Smooth muscle cell (in vitro differentiated cells): ENCODE measurements at regions not wholly inside any gene's neighbourhood (a gene's known extent, or its start where the extent isn't known, plus 50 kb on each side); places are given as distances from the start of the nearest gene placed in this dataset.
"Not testable (repeated sequence)": the region's sequence is repeated elsewhere in the genome, so short reads cannot be mapped to it uniquely, and the experiment has no call there.

Experiments
- DNase-seq: peaks from one replicate; lab custom pipeline; 2025; ENCODE audit not compliant: unreplicated experiment; lab: John Stamatoyannopoulos, UW
- H2AFZ ChIP-seq: fragments of 200-600 bp; sonication (generic); 2 replicates; pipeline ENCODE4 v1.6.0; 2016; ENCODE audit warnings: antibody characterized with exemption, low read depth, mild to moderate bottlenecking
- H3F3A ChIP-seq: fragments of 200-600 bp; sonication (generic); 2 replicates; pipeline ENCODE4 v1.6.0; 2017; ENCODE audit warnings: antibody characterized with exemption, low read depth
- H3K27ac ChIP-seq: fragments of 200-600 bp; sonication (generic); 2 replicates; pipeline ENCODE4 v1.5.1; 2016; ENCODE audit warnings: low read depth, mild to moderate bottlenecking
- H3K27me3 ChIP-seq: fragments of 200-600 bp; sonication (generic); 2 replicates; pipeline ENCODE4 v1.6.1; 2016; ENCODE audit warnings: low read depth, mild to moderate bottlenecking
- H3K36me3 ChIP-seq: fragments of 200-600 bp; sonication (generic); 2 replicates; pipeline ENCODE4 v1.5.1; 2016; ENCODE audit warnings: low read depth
- H3K4me1 ChIP-seq: fragments of 200-600 bp; sonication (generic); 2 replicates; pipeline ENCODE4 v1.5.1; 2016; ENCODE audit warnings: low read depth
- H3K4me2 ChIP-seq: fragments of 200-600 bp; sonication (generic); 2 replicates; pipeline ENCODE4 v1.6.0; 2016; ENCODE audit warnings: mild to moderate bottlenecking
- H3K4me3 ChIP-seq: fragments of 200-600 bp; sonication (generic); 2 replicates; pipeline ENCODE4 v1.5.1; 2016; ENCODE audit warnings: mild to moderate bottlenecking
- H3K79me2 ChIP-seq: fragments of 200-600 bp; sonication (generic); 2 replicates; pipeline ENCODE4 v1.6.0; 2016; ENCODE audit warnings: low read depth, mild to moderate bottlenecking
- H3K9ac ChIP-seq: fragments of 200-600 bp; sonication (generic); 2 replicates; pipeline ENCODE4 v1.6.0; 2016; ENCODE audit warnings: low read depth
- H3K9me3 ChIP-seq: fragments of 200-600 bp; sonication (generic); replicated peaks from 2 replicates; pipeline ENCODE4 v1.5.1; 2016; ENCODE audit warnings: low read depth
- H4K20me1 ChIP-seq: fragments of 200-600 bp; sonication (generic); 2 replicates; pipeline ENCODE4 v1.6.0; 2016; ENCODE audit warnings: low read depth
- CTCF ChIP-seq: fragments of 200-600 bp; sonication (generic); IDR thresholded peaks from 2 replicates; pipeline ENCODE4 v1.5.1; 2017; ENCODE audit warnings: borderline replicate concordance, mild to moderate bottlenecking, antibody characterized with exemption; ENCODE audit not compliant: insufficient read depth, poor library complexity, severe bottlenecking
- WGBS: methylation state at CpG from one replicate; pipeline ENCODE4 v1.1.7; 2016; ENCODE audit warnings: low lambda C conversion rate; 5-methylcytosine and 5-hydroxymethylcytosine counted together

GRCh38 chr2:8141780-8142179 is 540.1 kb upstream of the ID2 start:
- no peaks in the 10 kb centered on the region for H4K20me1 ChIP-seq
- no peaks in the 10 kb centered on the region for H3F3A ChIP-seq
- no peak for TF ChIP-seq CTCF
- H3K4me2 ChIP-seq: no peak overlapping the region
- H2AFZ ChIP-seq: no peak overlapping the region
- no peak for DNase-seq
- no peaks in the 10 kb centered on the region for H3K27me3 ChIP-seq
- H3K9me3 ChIP-seq: no peaks in the 10 kb centered on the region
- no peak overlapping the region for H3K9ac ChIP-seq
- no peaks in the 10 kb centered on the region for H3K4me1 ChIP-seq
- no peaks in the 10 kb centered on the region for H3K36me3 ChIP-seq
- no peaks in the 10 kb centered on the region for H3K79me2 ChIP-seq
- no peak overlapping the region for H3K27ac ChIP-seq
- 92% methylated on average over 6 of the region's 6 CpGs for WGBS
- H3K4me3 ChIP-seq: no peak overlapping the region

- no peaks in the 10 kb centered on the region for H4K20me1 ChIP-seq
- no peaks in the 10 kb centered on the region for H3K9me3 ChIP-seq
- H3K4me1 ChIP-seq: no peaks in the 10 kb centered on the region
- TF ChIP-seq CTCF: no peak
- no peaks in the 10 kb centered on the region for H3F3A ChIP-seq
- H3K27me3 ChIP-seq: no peaks in the 10 kb centered on the region
- no peaks in the 10 kb centered on the region for H3K36me3 ChIP-seq
- no peak overlapping the region for H2AFZ ChIP-seq
- no peak for DNase-seq
- H3K9ac ChIP-seq: no peak overlapping the region
- WGBS: 96% methylated on average over 1 of the region's 1 CpG
- H3K27ac ChIP-seq: no peak overlapping the region
- H3K4me2 ChIP-seq: no peak overlapping the region
- no peaks in the 10 kb centered on the region for H3K79me2 ChIP-seq
- H3K4me3 ChIP-seq: no peak overlapping the region
These were observed 539.4 kb upstream of the ID2 start for GRCh38 chr2:8142461-8142860.

- Histone ChIP-seq H3K9me3 (no peaks in the 10 kb centered on the region), H3K79me2 (no peaks in the 10 kb centered on the region), H3K4me3 (no peak overlapping the region), H3K4me2 (peak overlapping the region; percentile 22), H3K27ac (no peak overlapping the region), H2AFZ (no peak overlapping the region), H3K36me3 (no peaks in the 10 kb centered on the region), H3K9ac (no peak overlapping the region), H4K20me1 (no peaks in the 10 kb centered on the region), H3K4me1 (no peaks in the 10 kb centered on the region), H3F3A (no peaks in the 10 kb centered on the region), H3K27me3 (no peaks in the 10 kb centered on the region)
- TF ChIP-seq CTCF: no peak
- DNase-seq: no peak
- 97% methylated on average over 2 of the region's 2 CpGs for WGBS
These were observed 537.7 kb upstream of the ID2 start for GRCh38 chr2:8144131-8144631.

GRCh38 chr2:8144785-8145184 is 537.1 kb upstream of the ID2 start:
- TF ChIP-seq CTCF: no peak
- no peaks in the 10 kb centered on the region for H3K79me2 ChIP-seq
- H3K4me1 ChIP-seq: peaks cover 3% of the 10 kb centered on the region
- no peaks in the 10 kb centered on the region for H4K20me1 ChIP-seq
- no peak overlapping the region for H3K4me3 ChIP-seq
- no peaks in the 10 kb centered on the region for H3K36me3 ChIP-seq
- H3K27me3 ChIP-seq: no peaks in the 10 kb centered on the region
- H3K9ac ChIP-seq: no peak overlapping the region
- WGBS: 21% methylated on average over 3 of the region's 3 CpGs
- no peak for DNase-seq
- no peaks in the 10 kb centered on the region for H3K9me3 ChIP-seq
- H3K4me2 ChIP-seq: peak overlapping the region; percentile 22
- H3F3A ChIP-seq: no peaks in the 10 kb centered on the region
- no peak overlapping the region for H2AFZ ChIP-seq
- peak overlapping the region; percentile 1 for H3K27ac ChIP-seq

GRCh38 chr2:8145375-8145774 is 536.5 kb upstream of the ID2 start:
- Histone ChIP-seq H3K4me2 (peak overlapping the region; percentile 11), H3K27ac (peak overlapping the region; percentile 1)
- not testable (repeated sequence) for H3K4me1 ChIP-seq, H3K9me3 ChIP-seq, H3K27me3 ChIP-seq, H2AFZ ChIP-seq, DNase-seq, H3K36me3 ChIP-seq, H3K4me3 ChIP-seq, H4K20me1 ChIP-seq, H3K9ac ChIP-seq, H3K79me2 ChIP-seq, H3F3A ChIP-seq
- WGBS: 83% methylated on average over 1 of the region's 2 CpGs
